ENCODE measurements at regions not wholly inside any gene's neighbourhood (a gene's known extent, or its start where the extent isn't known, plus 50 kb on each side); places are given as distances from the start of the nearest gene placed in this dataset.
"Not testable (repeated sequence)": the region's sequence is repeated elsewhere in the genome, so short reads cannot be mapped to it uniquely, and the experiment has no call there.

DNA sequence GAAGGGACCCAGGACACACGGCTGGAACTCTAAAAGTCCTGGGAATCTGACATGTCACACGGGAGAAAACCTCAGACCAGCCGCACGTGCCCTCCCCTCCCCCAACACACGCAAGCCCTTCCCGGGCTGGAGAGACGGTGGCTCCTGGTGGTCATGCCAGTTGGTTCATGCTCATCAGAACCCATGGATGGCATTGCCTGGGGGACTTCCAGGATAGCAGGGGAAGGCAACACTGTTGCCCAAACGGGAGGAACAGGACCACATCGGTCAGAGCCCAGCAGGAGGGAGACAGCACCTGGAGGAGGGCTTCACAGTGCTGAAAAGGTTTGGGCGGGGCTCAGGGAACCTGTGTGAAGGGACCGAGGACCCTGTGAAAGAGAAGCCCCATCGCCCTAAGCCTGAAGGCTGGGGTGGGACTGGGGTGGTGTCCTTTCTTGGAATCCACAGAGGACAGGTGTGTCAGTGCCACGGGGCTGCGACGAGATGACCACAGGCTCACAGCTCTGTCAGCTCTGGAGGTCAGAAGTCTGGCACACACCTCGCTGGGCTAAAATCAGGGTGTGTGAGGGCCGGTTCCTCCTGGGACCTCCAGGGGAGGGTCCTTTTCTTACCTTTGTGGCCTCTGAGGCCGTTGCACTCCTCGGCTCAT lies 151.7 kb upstream of the ZNF469 start:
- not testable (repeated sequence) for DNase-seq

DNA sequence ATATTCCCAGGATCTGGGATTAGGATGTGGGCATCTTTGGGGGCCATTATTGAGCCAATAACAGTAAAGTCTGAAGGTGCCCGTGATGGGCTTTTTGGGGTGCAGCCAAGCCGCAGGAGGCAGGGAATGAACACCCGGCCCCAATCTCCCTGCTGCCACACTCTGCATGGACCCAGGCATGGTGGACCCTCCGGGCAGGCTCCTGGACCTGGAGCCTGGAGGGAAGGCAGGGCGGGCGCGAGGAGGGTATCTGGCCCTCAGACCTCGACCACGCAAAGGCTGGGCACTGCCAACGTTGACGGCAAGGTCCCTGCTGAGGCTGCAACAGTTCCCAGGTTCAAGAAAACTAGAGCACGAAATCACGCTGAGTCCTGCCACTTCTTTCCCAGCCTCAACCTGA lies 150.9 kb upstream of the ZNF469 start:
- DNase-seq = not testable (repeated sequence)

DNA sequence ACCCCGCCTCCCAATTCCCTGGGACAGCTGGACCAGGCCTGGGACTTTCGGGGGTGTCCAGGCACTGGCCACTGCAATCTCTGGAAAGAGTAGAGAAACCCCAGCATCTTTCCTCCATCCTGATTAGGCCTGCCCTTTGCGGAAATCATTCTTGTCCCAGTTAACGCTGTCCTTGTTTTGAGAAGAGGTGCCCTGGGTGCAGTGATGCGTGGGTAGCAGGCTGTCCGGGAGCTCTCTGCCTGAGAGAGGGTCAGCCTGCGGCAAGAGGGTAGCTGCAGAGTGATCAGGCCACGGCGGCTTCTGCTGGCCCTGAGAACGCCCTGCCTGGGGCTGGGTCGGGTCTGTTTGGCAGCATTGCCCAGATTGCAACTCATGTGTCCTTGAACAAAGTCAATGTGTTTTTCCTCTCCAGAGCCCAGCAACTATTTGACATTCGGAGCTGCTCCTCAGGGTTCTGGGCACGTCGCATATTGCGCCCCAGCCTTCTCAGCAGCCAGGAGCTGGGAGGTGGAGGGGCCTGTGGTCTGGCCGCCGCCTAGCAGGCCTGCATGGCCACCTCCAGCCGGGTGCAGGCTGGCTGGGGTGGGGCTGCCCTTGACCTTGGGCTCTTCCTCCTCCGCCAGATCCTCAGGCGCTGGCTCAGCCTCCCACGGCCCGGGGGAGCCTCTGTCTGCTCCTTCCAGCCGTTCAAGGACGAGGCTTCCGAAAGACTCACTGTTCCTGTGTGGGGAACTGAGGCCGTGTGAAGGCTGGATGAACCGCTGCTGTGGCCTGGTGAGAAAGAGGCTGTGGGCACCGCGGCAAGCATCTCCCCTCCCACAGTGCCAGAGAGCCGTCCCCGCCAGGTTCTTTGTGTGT lies 150.1 kb upstream of the ZNF469 start:
- DNase-seq = not testable (repeated sequence)

- not testable (repeated sequence) for DNase-seq
Measured at GRCh38 chr16:88233621-88234420, 148.9 kb upstream of the ZNF469 start.

DNA sequence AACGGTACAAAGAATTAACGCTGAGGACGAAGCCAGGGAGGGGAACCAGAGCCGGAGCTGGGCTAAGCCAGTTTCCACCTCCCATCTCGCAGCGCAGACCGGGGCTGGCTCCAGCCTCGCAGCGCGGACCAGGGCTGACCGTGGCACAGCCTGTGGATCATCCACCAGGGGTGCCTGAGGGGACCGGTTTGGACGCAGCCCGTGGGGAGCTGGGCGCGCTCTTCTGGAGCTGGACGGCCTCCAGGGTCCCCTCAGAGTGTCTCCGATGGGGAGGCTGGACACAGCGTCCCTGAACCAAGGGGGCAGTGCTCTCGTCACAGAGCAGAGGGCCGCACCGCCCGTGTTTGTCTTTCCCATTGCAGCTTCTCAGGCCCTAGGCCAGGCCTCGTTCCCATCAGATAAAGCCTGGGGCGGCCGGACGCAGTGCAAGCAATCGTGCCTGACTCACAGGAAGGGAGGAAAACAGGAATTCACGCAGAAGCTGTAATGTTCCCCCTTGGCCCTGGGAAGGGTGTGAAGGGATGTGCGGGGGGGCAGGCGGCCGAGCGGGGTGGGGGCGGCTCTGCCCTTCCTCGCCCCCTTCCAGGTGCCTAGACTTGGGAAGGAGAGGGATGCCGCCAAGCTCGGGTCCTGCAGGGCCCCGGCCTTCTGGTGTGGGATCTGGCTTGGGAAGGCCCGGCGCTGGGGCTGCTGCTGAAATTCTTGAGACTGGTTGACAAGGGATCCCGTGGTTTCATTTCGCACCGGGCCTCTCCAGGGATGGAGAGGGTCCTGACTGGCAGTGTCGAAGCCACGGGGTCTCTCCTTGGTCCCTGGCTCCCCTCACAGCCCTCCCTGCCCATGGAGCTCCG lies 148.1 kb upstream of the ZNF469 start:
- not testable (repeated sequence) for DNase-seq

GRCh38 chr16:88235691-88236090 lies 147.1 kb upstream of the ZNF469 start:
- DNase-seq = not testable (repeated sequence)

- not testable (repeated sequence) for DNase-seq
Measured at GRCh38 chr16:88236229-88236628, 146.5 kb upstream of the ZNF469 start.

DNA sequence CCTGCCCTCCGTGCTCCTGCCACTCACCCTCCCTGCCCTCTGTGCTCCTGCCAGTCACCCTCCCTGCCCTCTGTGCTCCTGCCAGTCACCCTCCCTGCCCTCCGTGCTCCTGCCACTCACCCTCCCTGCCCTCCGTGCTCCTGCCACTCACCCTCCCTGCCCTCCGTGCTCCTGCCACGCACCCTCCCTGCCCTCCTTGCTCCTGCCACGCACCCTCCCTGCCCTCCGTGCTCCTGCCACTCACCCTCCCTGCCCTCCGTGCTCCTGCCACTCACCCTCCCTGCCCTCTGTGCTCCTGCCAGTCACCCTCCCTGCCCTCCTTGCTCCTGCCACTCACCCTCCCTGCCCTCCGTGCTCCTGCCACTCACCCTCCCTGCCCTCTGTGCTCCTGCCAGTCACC lies 145.4 kb upstream of the ZNF469 start:
- not testable (repeated sequence) for DNase-seq

- DNase-seq = not testable (repeated sequence)
Measured at GRCh38 chr16:88237761-88238415, 144.9 kb upstream of the ZNF469 start.

- DNase-seq = peak; percentile 13
Measured at GRCh38 chr16:88238732-88239274, 144.0 kb upstream of the ZNF469 start.

GRCh38 chr16:88240118-88240517 lies 142.6 kb upstream of the ZNF469 start:
- DNase-seq = not testable (repeated sequence)

GRCh38 chr16:88240776-88241175 lies 142.0 kb upstream of the ZNF469 start:
- not testable (repeated sequence) for DNase-seq

- not testable (repeated sequence) for DNase-seq
Measured at GRCh38 chr16:88241404-88242311, 141.1 kb upstream of the ZNF469 start.

- peak; percentile 5 for DNase-seq
Measured at GRCh38 chr16:88242312-88243295, 140.2 kb upstream of the ZNF469 start.

GRCh38 chr16:88243921-88244320 lies 138.8 kb upstream of the ZNF469 start:
- DNase-seq = not testable (repeated sequence)

DNA sequence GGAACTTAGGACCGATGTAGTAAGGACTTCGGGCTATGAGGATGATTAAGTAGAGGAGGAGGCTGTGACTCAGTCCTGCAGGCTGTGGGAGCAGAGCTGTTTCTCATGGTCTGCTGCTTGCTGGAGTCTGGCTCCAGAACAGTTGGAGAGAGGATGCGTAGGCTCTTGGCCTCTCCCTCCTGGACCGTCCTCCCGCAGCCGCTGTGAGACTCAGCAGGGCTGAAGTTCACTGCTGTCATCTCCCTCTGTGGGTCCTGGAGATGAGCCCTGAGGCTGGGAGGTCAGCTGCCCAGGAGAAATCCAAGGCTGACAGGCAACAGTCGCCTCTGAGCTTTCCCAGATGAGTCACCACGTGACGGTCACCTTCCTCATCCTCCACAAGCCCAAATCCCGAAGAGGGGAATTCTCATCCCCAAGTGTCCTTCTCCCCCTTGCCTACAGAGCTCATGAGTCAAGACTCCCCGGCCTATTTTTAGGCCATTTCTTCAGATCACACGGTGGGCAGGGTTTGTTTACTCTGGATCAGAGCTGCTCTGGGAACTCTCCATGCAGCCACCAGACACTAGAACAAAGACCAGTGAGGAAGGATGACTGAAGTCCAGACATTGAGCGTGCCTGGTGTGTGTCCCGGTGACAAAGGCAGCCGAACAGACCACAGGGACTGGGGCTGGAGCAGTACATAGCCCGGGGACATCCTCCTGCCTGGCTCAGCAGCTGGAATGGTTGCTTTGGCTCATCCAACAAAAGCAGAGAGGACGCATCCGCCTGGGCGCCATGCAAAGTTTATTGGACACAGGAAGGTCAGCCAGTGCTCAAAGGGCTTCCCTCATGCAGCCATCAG lies 137.3 kb upstream of the ZNF469 start:
- not testable (repeated sequence) for DNase-seq

DNA sequence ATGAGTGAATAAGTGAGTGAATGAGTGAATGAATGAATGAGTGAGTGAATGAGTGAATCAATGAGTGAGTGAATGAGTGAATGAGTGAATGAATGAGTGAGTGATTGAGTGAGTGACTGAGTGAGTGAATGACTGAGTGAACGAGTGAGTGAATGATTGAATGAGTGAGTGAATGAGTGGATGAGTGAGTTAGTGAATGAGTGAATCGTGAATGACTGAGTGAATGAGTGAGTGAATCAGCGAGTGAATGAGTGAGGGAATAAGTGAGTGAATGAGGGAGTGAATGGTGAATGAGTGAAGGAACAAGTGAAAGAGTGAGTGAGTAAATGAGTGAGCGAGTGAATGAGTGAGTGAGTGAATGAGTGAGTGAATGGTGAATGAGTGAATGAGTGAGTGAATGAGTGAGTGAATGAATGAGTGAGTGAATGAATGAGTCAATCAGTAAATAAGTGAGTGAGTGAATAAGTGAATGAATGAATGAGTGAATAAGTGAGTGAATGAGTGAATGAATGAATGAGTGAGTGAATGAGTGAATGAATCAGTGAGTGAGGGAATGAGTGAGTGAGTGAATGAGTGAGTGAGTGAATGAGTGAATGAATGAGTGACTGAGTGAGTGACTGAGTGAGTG lies 135.7 kb upstream of the ZNF469 start:
- DNase-seq = not testable (repeated sequence)

- not testable (repeated sequence) for DNase-seq
Measured at GRCh38 chr16:88247583-88247966, 135.2 kb upstream of the ZNF469 start.

Measured in NCI-H345 (cell line).